Endothelial cell of umbilical vein (primary cell): ENCODE measurements at regions not wholly inside any gene's neighbourhood (a gene's known extent, or its start where the extent isn't known, plus 50 kb on each side); places are given as distances from the start of the nearest gene placed in this dataset.

Experiments
- EZH2 ChIP-seq: IDR thresholded peaks from 2 replicates; pipeline ENCODE4 v1.6.1; 2012; ENCODE audit warnings: borderline replicate concordance, low read depth, mild to moderate bottlenecking, moderate library complexity, low read length, inconsistent platforms; ENCODE audit not compliant: severe bottlenecking
- FOS ChIP-seq: IDR thresholded peaks from 2 replicates; pipeline ENCODE4 v1.6.1; 2011; ENCODE audit warnings: mild to moderate bottlenecking, low read length, moderate library complexity, borderline replicate concordance; ENCODE audit not compliant: insufficient read depth
- JUN ChIP-seq: IDR thresholded peaks from 2 replicates; pipeline ENCODE4 v1.6.1; 2011; ENCODE audit warnings: borderline replicate concordance, low read depth; ENCODE audit not compliant: insufficient read length, insufficient read depth
- MYC ChIP-seq: IDR thresholded peaks from one replicate; pipeline ENCODE4 v1.6.1; 2011; ENCODE audit warnings: mild to moderate bottlenecking, low read depth, low read length
- POLR2A ChIP-seq: IDR thresholded peaks from 2 replicates; pipeline ENCODE4 v1.6.1; 2012; ENCODE audit warnings: low read depth, mild to moderate bottlenecking, control low read depth, low read length
- POLR2AphosphoS5 ChIP-seq: IDR thresholded peaks from 2 replicates; pipeline ENCODE4 v1.6.1; 2012; ENCODE audit warnings: low read depth, mild to moderate bottlenecking, control low read depth, low read length, moderate library complexity; ENCODE audit not compliant: insufficient read depth
- TF ChIP-seq, protein P1 (sequence below), 2 donors: IDR thresholded peaks; 1 replicate in 1 of 2; 2 replicates in 1 of 2; pipeline ENCODE4 v1.5.1; 2011; ENCODE audit warnings: low read length in 2 of 2, mild to moderate bottlenecking in 2 of 2, moderate library complexity in 2 of 2, control low read depth in 1 of 2, inconsistent platforms in 1 of 2, low read depth in 1 of 2; ENCODE audit not compliant: insufficient read depth in 1 of 2; ENCODE audit errors: extremely low read depth in 1 of 2
- TF ChIP-seq, protein P2 (sequence below): IDR thresholded peaks from 2 replicates; pipeline ENCODE4 v1.6.1; 2011; ENCODE audit not compliant: insufficient read depth, insufficient read length

DNA sequence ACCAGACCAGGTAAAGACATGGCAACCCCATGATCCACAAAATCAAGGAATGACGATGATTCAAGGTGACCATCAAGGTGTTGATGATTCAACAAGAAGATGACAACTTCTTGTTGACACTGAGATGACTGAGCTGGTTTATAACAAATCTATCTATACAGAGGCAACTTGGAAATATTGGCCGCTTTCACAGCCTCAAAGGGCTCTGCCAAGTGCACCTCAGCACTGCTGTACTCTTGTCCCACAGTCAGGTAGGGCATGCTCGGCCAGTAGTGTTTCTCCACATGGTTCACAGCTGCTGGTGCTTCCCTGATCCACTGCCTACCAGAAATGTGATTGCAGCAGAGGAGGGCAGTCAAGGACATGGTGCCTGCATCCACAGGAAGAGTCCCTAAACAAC lies 125.2 kb upstream of the SYT6 start:
- TF ChIP-seq, protein P1, sequence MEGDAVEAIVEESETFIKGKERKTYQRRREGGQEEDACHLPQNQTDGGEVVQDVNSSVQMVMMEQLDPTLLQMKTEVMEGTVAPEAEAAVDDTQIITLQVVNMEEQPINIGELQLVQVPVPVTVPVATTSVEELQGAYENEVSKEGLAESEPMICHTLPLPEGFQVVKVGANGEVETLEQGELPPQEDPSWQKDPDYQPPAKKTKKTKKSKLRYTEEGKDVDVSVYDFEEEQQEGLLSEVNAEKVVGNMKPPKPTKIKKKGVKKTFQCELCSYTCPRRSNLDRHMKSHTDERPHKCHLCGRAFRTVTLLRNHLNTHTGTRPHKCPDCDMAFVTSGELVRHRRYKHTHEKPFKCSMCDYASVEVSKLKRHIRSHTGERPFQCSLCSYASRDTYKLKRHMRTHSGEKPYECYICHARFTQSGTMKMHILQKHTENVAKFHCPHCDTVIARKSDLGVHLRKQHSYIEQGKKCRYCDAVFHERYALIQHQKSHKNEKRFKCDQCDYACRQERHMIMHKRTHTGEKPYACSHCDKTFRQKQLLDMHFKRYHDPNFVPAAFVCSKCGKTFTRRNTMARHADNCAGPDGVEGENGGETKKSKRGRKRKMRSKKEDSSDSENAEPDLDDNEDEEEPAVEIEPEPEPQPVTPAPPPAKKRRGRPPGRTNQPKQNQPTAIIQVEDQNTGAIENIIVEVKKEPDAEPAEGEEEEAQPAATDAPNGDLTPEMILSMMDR (IDR thresholded peaks at IDR 0.05; ENCODE audit: extremely low read depth in 1 of 2, insufficient read depth in 1 of 2, low read depth in 1 of 2, low read length in 2 of 2) = no peak
- TF ChIP-seq POLR2A (no peak), POLR2AphosphoS5 (no peak), FOS (no peak), JUN (no peak), MYC (no peak), EZH2 (no peak)
- TF ChIP-seq, protein P2, sequence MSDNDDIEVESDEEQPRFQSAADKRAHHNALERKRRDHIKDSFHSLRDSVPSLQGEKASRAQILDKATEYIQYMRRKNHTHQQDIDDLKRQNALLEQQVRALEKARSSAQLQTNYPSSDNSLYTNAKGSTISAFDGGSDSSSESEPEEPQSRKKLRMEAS = no peak
